SK-N-SH treated with all-trans-retinoic acid at 6 μM for 48 hours (cell line): ENCODE measurements at regions not wholly inside any gene's neighbourhood (a gene's known extent, or its start where the extent isn't known, plus 50 kb on each side); places are given as distances from the start of the nearest gene placed in this dataset.

ENCODE experiments used
- ISL1 ChIP-seq: fragments of 250-450 bp; sonication (Bioruptor Pico); IDR thresholded peaks from 2 replicates; pipeline ENCODE4 v2.1.2; 2022; ENCODE audit warnings: mild to moderate bottlenecking, moderate library complexity
- OSR1 ChIP-seq: fragments of 250-450 bp; sonication (Bioruptor Pico); IDR thresholded peaks from 2 replicates; pipeline ENCODE4 v1.8.0; 2022; ENCODE audit warnings: moderate library complexity, mild to moderate bottlenecking, inconsistent platforms
- PATZ1 ChIP-seq: fragments of 250-450 bp; sonication (Bioruptor Pico); IDR thresholded peaks from 2 replicates; pipeline ENCODE4 v1.8.0; 2020; ENCODE audit warnings: mild to moderate bottlenecking, moderate library complexity, borderline replicate concordance
- PPARA ChIP-seq: fragments of 250-450 bp; sonication (Bioruptor Pico); IDR thresholded peaks from 2 replicates; pipeline ENCODE4 v1.5.0; 2020; ENCODE audit warnings: mild to moderate bottlenecking, borderline replicate concordance
- TSHZ2 ChIP-seq: fragments of 250-450 bp; sonication (Bioruptor Pico); IDR thresholded peaks from 2 replicates; pipeline ENCODE4 v1.5.0; 2020; ENCODE audit warnings: mild to moderate bottlenecking, moderate library complexity
- ZC3H10 ChIP-seq: fragments of 250-450 bp; sonication (Bioruptor Pico); IDR thresholded peaks from 2 replicates; pipeline ENCODE4 v1.5.1; 2021; ENCODE audit warnings: mild to moderate bottlenecking, moderate library complexity
- ZFP30 ChIP-seq: fragments of 450-650 bp; formaldehyde crosslinking; IDR thresholded peaks from 2 replicates; pipeline ENCODE4 v1.5.0; 2022; ENCODE audit warnings: mild to moderate bottlenecking, moderate library complexity

GRCh38 chr7:82507365-82507975 is 63.9 kb upstream of the CACNA2D1 start:
- TF ChIP-seq ISL1 (CRISPR knock-in tag) = no peak
- no peak for TF ChIP-seq PATZ1 (CRISPR knock-in tag)
- TF ChIP-seq OSR1 (CRISPR knock-in tag) = no peak
- no peak for TF ChIP-seq PPARA (CRISPR knock-in tag)
- no peak for TF ChIP-seq ZFP30 (CRISPR knock-in tag)
- TF ChIP-seq TSHZ2 = no peak
- no peak for TF ChIP-seq ZC3H10 (CRISPR knock-in tag)
